Smooth muscle cell (in vitro differentiated cells): ENCODE measurements at regions not wholly inside any gene's neighbourhood (a gene's known extent, or its start where the extent isn't known, plus 50 kb on each side); places are given as distances from the start of the nearest gene placed in this dataset.
"Not testable (repeated sequence)": the region's sequence is repeated elsewhere in the genome, so short reads cannot be mapped to it uniquely, and the experiment has no call there.

Source experiments
- DNase-seq: peaks from one replicate; lab custom pipeline; 2025; ENCODE audit not compliant: unreplicated experiment; lab: John Stamatoyannopoulos, UW
- H2AFZ ChIP-seq: fragments of 200-600 bp; sonication (generic); 2 replicates; pipeline ENCODE4 v1.6.0; 2016; ENCODE audit warnings: antibody characterized with exemption, low read depth, mild to moderate bottlenecking
- H3F3A ChIP-seq: fragments of 200-600 bp; sonication (generic); 2 replicates; pipeline ENCODE4 v1.6.0; 2017; ENCODE audit warnings: antibody characterized with exemption, low read depth
- H3K27ac ChIP-seq: fragments of 200-600 bp; sonication (generic); 2 replicates; pipeline ENCODE4 v1.5.1; 2016; ENCODE audit warnings: low read depth, mild to moderate bottlenecking
- H3K27me3 ChIP-seq: fragments of 200-600 bp; sonication (generic); 2 replicates; pipeline ENCODE4 v1.6.1; 2016; ENCODE audit warnings: low read depth, mild to moderate bottlenecking
- H3K36me3 ChIP-seq: fragments of 200-600 bp; sonication (generic); 2 replicates; pipeline ENCODE4 v1.5.1; 2016; ENCODE audit warnings: low read depth
- H3K4me1 ChIP-seq: fragments of 200-600 bp; sonication (generic); 2 replicates; pipeline ENCODE4 v1.5.1; 2016; ENCODE audit warnings: low read depth
- H3K4me2 ChIP-seq: fragments of 200-600 bp; sonication (generic); 2 replicates; pipeline ENCODE4 v1.6.0; 2016; ENCODE audit warnings: mild to moderate bottlenecking
- H3K4me3 ChIP-seq: fragments of 200-600 bp; sonication (generic); 2 replicates; pipeline ENCODE4 v1.5.1; 2016; ENCODE audit warnings: mild to moderate bottlenecking
- H3K79me2 ChIP-seq: fragments of 200-600 bp; sonication (generic); 2 replicates; pipeline ENCODE4 v1.6.0; 2016; ENCODE audit warnings: low read depth, mild to moderate bottlenecking
- H3K9ac ChIP-seq: fragments of 200-600 bp; sonication (generic); 2 replicates; pipeline ENCODE4 v1.6.0; 2016; ENCODE audit warnings: low read depth
- H3K9me3 ChIP-seq: fragments of 200-600 bp; sonication (generic); replicated peaks from 2 replicates; pipeline ENCODE4 v1.5.1; 2016; ENCODE audit warnings: low read depth
- H4K20me1 ChIP-seq: fragments of 200-600 bp; sonication (generic); 2 replicates; pipeline ENCODE4 v1.6.0; 2016; ENCODE audit warnings: low read depth
- CTCF ChIP-seq: fragments of 200-600 bp; sonication (generic); IDR thresholded peaks from 2 replicates; pipeline ENCODE4 v1.5.1; 2017; ENCODE audit warnings: borderline replicate concordance, mild to moderate bottlenecking, antibody characterized with exemption; ENCODE audit not compliant: insufficient read depth, poor library complexity, severe bottlenecking
- WGBS: methylation state at CpG from one replicate; pipeline ENCODE4 v1.1.7; 2016; ENCODE audit warnings: low lambda C conversion rate; 5-methylcytosine and 5-hydroxymethylcytosine counted together

- H3K27ac ChIP-seq, result no peak overlapping the region
- 85% methylated on average over 3 of the region's 3 CpGs for WGBS
Measured at GRCh38 chr11:127939000-127939399, 648.4 kb downstream of the ETS1 start.

DNA sequence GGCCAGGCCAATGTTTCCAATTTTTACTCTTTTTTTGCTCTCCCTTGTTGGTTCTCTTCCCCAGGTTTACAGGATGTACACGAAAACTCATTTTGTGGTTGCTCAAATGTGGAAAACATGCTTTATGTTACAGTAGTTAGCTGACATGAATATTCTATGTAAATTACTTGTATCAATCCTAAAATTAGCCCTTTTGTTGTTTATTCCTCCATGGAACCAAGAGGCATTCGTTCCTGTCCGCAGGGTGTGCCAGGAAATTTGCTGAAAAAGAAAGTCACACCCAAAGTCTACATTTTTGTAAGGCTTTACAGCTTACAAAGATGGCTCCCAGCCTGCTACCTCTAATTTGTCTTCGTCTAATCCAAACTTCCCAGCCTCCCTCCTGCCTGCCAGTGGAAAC lies 652.3 kb downstream of the ETS1 start:
- H3K4me3 ChIP-seq, result no peak overlapping the region
- no peak overlapping the region for H2AFZ ChIP-seq
- no peaks in the 10 kb centered on the region for H3K27me3 ChIP-seq
- no peaks in the 10 kb centered on the region for H3K36me3 ChIP-seq
- H3K79me2 ChIP-seq, result no peaks in the 10 kb centered on the region
- no peaks in the 10 kb centered on the region for H3K4me1 ChIP-seq
- no peak overlapping the region for H3K4me2 ChIP-seq
- no peak overlapping the region for H3K27ac ChIP-seq
- no peaks in the 10 kb centered on the region for H3K9me3 ChIP-seq
- H3F3A ChIP-seq, result no peaks in the 10 kb centered on the region
- H4K20me1 ChIP-seq, result no peaks in the 10 kb centered on the region
- TF ChIP-seq CTCF, result no peak
- no peak for DNase-seq
- no peak overlapping the region for H3K9ac ChIP-seq
- WGBS, result 90% methylated on average over 4 of the region's 4 CpGs

More at GRCh38 chr11:127939000-127939399, 648.4 kb downstream of the ETS1 start:
- Histone ChIP-seq H3K4me1 (no peaks in the 10 kb centered on the region), H3K9me3 (no peaks in the 10 kb centered on the region), H2AFZ (no peak overlapping the region), H3K27me3 (no peaks in the 10 kb centered on the region), H3K4me3 (no peak overlapping the region), H3K79me2 (no peaks in the 10 kb centered on the region), H3K36me3 (no peaks in the 10 kb centered on the region), H3K4me2 (no peak overlapping the region), H3K9ac (no peak overlapping the region), H3F3A (no peaks in the 10 kb centered on the region), H4K20me1 (no peaks in the 10 kb centered on the region)
- TF ChIP-seq CTCF, result no peak
- DNase-seq, result no peak

DNA sequence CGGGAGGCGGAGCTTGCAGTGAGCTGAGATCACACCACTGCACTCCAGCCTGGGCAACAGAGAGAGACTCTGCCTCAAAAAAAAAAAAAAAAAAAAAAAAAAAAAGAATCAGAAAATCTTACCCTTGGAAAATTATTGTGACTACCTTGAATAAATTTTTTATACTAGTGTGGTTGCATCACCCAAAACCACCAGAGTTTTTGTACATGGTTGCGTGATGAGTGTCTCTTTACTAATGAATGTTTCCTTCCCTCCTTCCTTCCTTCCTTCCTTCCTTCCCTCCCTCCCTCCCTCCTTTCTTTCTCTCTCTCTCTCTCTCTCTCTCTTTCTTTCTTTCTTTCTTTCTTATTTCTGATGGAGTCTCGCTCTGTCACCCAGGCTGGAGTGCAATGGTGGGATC lies 653.4 kb downstream of the ETS1 start:
- 99% methylated on average over 3 of the region's 4 CpGs for WGBS
- H2AFZ ChIP-seq, H3K36me3 ChIP-seq, H3K79me2 ChIP-seq, H3K9ac ChIP-seq, H3K4me1 ChIP-seq, H3K9me3 ChIP-seq, H3K4me2 ChIP-seq, H3K27ac ChIP-seq, H3F3A ChIP-seq, DNase-seq, H4K20me1 ChIP-seq, H3K4me3 ChIP-seq, H3K27me3 ChIP-seq: not testable (repeated sequence)

- Histone ChIP-seq H3K4me2 (no peak overlapping the region), H3K27me3 (no peaks in the 10 kb centered on the region), H3K36me3 (no peaks in the 10 kb centered on the region), H4K20me1 (no peaks in the 10 kb centered on the region), H3K4me1 (no peaks in the 10 kb centered on the region), H2AFZ (no peak overlapping the region), H3K4me3 (no peak overlapping the region), H3K27ac (no peak overlapping the region), H3K79me2 (no peaks in the 10 kb centered on the region), H3K9me3 (no peaks in the 10 kb centered on the region), H3F3A (no peaks in the 10 kb centered on the region), H3K9ac (no peak overlapping the region)
- 93% methylated on average over 7 of the region's 7 CpGs for WGBS
- DNase-seq, result no peak
- no peak for TF ChIP-seq CTCF
Measured at GRCh38 chr11:127931803-127932202, 655.6 kb downstream of the ETS1 start.
